HK-2 (cell line): ENCODE measurements at regions not wholly inside any gene's neighbourhood (a gene's known extent, or its start where the extent isn't known, plus 50 kb on each side); places are given as distances from the start of the nearest gene placed in this dataset.
"Not testable (repeated sequence)": the region's sequence is repeated elsewhere in the genome, so short reads cannot be mapped to it uniquely, and the experiment has no call there.

Experiments
- DNase-seq: peaks from one replicate; pipeline ENCODE4 v3.0.0-alpha.2; 2018; ENCODE audit not compliant: unreplicated experiment

DNA sequence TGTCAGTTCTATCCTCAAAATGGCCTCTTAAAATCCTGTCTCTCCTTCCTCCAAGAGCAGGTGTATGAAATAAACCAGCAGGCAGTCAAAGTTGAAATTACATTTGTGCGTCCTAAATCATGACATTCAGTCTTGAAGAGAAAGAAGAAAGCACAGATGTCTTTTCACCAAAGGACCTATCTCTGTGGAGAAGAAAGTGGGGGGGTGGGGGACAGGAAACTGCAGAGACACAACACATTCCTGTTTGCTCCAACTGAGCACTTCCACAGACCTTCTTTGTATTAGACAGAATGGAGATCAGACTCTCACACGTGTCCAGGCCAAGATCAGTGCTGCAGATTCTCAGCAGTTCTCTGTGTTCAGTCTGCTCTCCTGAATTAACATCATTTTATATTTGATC, 471.9 kb upstream of the RGMB start:
- DNase-seq, result no peak

DNA sequence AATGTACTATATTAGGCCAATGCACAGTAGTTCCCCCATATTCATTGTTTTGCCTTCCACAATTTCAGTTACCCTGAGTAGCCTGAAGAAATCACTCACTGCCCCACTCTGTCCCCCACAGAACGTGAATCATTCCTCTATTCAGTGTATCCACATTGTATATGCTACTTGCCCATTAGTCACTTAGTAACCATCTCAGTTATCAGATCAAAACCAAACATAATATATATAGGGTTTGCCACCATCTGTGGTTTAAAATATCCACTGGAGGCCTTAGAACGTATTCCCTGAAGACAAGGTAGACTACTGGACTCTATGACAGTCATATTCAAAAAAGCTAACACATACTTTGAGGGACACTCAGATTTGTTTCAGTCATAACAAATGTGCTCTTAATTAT, 465.7 kb upstream of the RGMB start:
- DNase-seq, result no peak

DNA sequence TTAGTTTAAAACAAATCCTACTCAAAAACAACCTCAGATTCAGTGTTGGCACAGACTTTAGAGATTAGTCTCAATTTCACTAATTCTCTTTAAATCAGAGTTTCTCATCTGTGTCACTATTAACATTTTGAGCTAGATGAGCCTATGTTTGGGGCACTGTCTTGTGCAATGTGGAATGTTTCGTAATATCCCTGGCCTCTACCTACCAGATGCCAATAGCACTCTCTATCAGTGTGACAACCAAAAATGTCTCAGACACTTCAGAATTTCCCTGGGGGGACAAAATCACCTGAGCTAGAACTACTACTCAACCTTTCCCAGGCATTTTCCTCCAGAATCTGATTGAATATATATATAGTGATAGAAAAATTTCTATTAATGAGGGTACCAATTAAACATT, 465.2 kb upstream of the RGMB start:
- no peak for DNase-seq

DNA sequence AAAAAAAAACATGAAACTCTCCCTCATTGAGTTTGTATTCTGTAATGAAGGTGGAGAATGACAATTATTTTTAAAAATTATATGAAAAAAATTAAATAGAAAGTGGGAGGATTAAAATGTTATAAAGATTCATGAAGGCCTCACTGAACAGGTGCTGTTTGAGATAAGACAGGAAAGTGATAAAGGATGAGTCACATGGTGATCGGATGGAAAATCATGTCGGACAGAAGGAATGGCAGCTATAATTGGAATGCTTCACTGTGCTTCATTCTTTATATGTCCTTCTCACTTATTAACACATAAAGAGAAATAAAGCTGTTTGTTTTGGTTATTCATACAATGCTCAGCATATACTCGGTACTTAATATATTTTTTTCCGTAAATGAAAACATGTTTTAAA, 464.5 kb upstream of the RGMB start:
- no peak for DNase-seq

DNA sequence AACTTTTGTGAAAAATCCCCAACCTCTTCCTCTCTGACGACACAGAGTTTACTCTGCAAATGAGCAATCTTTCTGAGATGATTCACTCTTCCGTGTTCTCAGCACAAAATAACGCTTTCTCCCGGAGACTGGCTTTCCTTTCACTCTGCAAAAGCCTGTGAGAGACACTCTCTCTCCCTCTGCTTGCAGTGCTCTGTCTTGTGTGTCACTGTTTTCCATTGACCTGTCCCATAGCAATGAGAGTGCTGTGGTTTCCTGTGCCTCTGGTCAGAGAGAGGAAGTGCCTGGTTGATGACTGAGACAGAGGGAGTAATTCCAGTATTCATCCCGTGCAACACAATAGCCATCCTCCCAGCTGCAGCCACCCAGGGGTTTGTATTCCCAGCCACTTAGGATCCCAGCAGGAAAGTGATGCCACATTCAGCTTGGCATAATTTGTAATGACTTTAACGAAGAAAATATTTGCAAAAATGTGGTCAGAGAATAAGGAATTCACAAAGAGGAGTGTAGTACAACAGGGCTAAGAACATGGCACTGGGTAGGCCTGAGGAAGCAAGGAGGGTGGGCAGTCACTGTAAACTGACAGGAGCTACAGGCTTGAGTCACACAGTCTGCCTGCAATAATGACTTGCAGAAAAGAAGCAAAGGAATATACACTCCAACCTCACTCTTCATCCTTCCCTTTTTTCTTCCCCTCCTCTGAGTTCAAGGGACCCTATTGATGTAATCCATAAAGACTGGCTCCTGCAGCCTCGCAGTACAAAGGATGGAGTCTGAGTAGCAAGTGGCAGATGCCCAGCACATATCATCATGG, 463.5 kb upstream of the RGMB start:
- DNase-seq, result peak; percentile 64

DNA sequence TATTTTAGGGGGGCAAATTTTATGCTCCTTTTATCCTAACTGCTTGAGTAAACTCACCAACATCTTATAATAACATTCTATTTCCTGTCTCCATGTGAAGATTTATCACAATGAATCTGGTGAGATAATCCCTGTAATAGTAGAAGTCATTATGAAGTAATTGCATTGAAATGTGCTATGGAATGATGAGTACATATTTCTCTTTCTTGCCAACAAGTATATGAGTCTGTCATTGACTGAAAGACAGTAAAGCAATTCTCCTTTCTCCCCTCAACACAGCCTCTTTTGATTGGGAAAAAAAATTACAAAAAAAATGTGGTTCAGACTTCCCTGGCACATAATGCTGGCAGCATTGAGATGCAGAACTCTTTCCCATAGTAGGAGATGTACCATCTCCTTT, 459.2 kb upstream of the RGMB start:
- DNase-seq, result no peak

DNA sequence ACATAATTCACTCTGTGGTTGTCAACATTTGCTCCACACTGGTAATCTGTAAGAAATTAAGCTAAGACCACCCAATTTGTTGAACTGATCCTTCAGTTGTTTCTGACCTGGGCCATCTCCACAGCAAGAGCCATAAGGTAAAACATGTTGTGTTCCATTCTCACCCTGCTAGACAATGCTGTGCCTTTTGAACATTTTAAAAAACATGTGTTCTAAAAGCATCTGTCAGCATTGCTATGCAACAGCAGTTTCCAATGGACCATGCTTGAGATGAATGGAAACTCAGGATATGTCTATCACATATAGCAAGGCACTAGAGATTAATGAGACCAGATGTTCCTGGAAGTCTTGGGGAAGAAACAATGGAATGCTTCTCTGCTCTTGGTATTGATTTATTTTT, 455.1 kb upstream of the RGMB start:
- no peak for DNase-seq

DNA sequence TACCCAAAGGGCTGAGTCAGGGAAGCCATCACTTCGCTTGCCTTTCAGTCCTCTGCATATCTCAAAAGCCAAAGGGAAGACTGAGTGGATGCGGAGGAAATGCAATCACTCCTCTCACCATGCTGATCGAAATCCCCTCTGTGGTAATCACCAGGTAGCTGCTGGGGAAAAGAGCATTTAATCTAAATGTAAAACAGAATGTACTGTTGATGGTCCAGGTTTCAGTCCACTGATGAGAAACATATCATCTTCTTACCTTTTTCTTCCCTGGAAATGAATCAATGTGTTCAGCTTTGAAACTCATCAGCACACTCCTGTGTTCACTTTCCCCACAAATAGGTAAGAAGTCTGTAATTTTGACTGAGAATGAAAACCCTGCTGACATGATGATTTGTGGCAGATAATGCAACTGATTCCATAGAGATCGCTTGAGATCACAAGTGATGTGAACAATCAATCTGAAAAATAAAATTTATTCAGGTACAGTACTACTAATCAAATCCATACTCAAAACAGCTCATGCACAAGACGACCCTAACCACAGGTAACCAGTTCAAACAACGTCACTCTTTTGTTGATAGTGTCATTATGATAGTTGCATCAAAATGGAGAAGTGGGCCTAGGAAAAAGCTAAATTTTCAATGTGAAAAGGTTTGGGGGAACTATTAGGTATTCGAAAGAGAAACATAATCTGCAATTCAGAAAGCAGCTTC, 454.0 kb upstream of the RGMB start:
- DNase-seq, result no peak

DNA sequence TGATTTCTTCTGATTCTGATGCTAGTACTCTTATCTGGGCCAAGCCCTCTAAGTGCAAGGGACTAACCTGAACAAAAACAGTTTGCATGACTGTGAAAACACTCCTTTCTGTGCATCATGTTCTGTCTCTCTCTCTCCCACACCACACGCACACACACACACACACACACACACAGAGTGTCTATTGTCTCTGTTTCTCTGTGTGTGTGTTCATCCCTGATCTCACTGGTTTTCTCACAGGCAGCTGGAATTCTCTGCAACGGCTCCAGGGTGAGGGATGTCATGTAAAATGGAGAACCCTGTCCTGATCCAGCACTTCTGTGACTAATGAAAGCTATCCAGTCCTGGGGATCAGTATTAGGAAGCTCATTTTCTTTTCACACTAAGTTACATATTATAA, 453.1 kb upstream of the RGMB start:
- DNase-seq, result no peak

DNA sequence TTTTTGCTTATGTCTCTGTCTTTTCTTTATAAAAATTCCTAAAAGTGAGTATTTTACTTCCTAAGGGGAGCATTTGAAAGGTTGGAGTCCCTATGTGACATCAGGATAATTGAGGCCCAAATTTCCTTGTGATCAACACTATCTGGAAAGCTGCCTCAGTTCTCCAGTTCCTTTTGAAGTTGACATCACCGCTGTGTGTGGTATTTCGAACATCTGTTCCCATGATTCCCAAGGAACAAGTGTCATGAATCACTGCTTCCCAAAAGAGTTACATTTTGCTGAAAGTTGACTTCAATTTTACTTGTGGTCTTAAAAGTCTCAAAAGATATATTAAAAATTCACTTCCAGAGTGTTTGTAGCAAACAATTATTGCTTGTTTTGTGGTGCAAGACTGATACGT, 452.1 kb upstream of the RGMB start:
- DNase-seq, result no peak

DNA sequence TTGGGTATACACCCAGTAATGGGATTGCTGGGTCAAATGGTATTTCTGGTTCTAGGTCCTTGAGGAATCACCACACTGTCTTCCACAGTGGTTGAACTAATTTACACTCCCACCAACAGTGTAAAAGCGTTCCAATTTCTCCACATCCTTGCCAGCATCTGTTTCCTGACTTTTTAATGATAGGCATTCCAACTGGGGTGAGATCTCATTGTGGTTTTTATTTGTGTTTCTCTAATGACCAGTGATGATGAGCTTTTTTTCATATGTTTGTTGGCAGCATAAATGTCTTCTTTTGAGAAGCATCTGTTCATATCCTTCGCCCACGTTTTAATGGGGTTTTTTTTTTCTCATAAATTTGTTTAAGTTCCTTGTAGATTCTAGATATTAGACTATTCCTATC, 448.3 kb upstream of the RGMB start:
- not testable (repeated sequence) for DNase-seq

DNA sequence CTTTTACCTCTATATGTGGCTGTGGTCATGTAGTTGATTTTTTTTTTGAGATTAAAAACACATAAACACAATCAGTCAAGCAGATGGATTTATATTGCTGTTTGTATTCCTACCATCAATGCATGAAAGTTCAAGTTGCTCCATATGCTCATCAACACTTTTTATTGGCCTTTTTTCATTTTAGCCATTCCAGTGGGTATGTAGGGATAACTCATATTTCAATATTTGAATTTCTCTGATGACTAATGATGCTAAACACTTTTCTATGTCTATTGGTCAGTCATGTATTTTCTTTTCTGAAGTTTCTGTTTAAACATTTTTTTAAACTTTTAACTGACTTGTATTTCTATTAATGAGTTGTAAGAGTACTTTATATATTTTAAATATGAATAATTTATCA, 445.4 kb upstream of the RGMB start:
- DNase-seq, result no peak

DNA sequence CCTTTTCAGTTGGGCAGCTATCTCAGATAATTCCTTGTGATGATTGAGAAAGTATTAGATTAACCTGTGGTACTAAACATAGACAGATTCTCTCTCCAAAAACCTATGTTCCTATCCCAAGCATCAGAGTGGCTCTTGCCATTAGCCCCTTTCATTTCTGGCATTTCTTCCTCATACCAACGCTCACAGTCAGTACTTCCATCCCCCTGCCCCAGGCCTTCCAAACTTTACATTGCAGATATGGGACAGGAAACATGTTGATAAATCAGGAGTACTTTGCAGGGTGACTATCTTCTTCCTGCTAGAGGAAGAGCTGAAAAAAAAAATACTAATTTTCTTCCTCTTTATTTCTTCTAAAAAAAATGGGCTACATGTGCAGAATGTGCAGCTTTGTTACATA, 442.6 kb upstream of the RGMB start:
- DNase-seq, result no peak

DNA sequence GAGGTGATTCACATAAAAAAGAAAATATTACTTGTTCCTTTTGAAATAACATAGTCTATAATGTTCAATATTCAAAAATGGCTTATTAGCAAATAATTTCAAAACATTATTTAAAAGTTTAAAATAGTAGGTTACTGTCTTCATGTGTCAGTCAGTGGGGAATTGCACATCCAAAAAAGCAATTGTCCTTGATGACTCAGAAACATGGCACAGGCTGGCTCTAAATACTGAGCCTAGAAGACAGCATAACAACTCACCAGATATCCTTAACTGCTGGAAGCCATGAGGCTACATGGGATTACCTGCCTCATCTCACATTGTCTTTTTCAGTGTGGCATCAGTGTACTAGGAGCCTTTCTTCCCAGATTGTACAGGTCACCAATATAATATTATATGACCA, 439.5 kb upstream of the RGMB start:
- no peak for DNase-seq

DNA sequence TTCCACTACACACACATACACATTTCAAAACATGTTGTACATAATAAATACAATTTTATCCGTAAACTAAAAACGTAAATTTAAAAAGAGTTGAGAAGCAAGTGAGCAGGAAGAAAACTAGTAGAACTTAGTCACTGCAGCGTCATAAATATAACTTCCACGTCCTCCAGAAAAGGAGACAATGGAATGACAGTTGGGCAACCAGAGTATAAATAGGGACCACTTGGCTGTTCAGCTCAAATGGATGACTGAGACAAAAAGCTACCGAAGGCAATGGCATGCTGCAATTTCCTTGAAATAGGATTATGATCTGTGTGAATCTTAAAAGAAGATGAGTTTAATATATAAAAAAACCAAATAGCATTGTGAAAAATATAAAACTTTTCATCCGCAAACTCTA, 438.5 kb upstream of the RGMB start:
- DNase-seq, result no peak

DNA sequence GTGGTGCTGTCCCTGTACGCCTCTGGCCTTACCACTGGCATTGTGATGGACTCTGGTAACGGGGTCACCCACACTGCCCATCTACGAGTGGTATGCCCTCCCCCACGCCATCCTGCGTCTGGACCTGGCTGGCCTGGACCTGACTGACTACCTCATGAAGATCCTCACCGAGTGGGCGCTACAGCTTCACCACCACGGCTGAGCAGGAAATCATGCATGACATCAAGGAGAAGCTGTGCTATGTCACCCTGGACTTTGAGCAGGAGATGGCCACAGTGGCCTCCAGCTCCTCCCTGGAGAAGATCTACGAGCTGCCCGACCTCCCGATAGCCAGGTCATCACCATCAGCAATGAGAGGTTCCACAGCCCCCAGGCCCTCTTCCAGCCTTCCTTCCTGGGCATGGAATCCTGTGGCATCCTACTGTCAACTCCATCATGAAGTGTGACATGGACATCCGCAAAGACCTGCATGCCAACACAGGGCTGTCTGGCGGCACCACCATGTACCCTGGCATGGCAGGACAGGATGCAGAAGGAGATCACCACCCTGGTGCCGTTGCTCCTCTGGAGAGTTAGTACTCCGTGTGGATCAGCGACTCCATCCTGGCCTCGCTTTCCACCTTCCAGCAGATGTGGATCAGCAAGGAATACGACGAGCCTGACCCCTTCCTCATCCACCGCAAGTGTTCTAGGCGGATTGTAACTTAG, 434.2 kb upstream of the RGMB start:
- DNase-seq, result no peak

DNA sequence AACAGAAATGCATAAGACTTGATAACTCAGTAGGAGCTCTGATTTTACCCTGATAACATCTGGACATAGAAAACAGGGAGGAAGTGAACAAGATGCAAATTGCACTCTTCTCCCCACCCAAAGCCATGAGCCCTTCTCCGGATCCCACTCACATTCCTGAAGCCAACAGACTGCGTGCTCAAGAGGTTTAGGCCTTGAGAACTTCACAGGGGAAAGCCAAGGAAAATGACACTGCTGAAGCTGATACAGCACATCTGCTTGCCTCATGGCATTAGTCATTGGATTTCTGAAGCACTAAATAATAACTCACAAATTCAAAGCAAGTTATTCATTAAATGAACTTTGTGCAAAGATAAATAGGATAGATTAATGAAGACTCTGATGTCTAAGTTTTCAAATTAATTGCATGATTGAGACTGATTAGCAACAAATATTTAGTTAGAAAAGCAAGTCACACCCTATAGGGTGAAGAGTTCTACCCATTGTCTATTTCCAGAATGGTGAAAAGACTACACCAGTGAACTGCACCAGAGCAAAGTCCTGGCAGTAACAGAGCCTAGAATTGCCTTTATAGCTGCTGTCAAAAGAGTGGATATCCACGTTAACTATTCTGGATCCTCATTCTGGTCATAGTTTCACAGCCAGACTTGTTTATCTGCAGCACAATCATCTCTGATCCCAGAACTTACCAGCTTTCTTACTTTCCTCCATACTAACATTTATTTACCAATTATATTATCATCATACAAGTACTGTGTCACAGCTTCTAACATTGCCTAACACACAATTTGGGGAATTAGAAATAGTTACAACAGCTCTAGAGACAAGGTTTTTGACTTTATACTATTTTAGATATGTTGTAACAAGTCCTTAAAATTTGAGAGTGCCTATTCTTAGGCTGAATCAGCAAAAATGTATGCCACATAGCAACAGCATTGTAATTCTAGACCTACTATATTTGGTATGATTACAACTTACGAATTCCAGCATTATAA, 432.1 kb upstream of the RGMB start:
- DNase-seq, result peak; percentile 4

DNA sequence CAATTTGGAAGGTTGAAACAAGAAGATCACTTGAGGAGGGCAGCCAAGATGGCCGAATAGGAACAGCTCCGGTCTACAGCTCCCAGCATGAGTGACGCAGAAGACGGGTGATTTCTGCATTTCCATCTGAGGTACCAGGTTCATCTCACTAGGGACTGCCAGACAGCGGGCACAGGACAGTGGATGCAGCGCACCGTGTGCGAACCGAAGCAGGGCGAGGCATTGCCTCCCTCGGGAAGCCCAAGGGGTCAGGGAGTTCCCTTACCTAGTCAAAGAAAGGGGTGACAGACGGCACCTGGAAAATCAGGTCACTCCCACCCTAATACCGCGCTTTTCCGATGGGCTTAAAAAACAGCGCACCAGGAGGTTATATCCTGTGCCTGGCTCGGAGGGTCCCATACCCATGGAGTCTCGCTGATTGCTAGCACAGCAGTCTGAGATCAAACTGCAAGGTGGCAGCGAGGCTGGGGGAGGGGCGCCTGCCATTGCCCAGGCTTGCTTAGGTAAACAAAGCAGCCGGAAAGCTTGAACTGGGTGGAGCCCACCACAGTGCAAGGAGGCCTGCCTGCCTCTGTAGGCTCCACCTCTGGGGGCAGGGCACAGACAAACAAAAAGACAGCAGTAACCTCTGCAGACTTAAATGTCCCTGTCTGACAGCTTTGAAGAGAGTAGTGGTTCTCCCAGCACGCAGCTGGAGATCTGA, 430.4 kb upstream of the RGMB start:
- not testable (repeated sequence) for DNase-seq

DNA sequence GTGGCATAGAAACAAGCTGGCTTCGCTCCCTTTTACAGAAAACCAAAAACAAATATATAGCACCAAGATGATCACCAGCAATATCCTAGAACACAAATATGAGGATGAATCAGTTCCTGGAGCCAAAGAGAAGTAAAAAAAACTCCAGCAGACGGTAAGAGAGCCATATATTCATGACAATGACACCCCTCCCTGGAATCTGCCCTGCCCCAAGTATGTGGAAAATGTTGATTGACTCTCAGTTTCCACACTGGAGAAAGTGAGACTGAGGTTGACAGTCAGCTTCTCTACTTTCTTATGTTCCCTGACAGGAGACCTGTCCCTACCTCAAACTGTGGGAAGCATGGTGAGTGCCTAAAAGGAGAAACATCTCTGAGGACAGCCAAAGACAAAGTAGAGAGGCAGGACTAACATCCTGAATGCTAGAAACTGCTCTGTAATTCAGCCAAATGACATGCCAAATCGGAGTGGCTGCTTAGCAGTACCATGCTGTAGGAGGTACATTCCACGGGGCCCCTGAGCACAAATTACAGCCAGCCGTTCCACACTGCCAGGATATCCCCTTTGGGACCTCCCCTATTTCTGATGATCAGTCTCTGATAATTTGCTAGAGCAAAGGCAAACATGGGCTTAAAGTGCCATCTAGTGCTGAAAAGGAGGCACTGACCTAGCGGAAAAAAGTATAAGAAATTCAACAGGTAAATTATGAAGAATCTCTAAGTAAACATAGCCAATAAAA, 424.0 kb upstream of the RGMB start:
- peak; percentile 5 for DNase-seq

DNA sequence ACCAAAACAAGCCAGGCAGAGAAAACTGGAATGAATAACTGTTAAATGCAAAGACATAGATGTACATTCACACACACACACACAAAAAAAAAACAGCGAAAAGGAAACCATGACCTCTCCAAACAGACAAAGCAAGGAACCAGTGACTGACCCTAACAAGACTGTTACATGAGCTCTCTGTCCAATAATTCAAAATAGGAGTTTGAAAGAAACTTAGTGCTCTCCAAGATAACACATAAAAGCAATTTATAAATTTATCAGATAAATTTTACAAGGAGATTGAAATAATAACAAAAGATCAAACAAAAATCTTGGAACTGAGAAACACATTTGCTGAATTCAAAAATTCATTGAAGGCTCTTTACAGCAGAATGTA, 423.5 kb upstream of the RGMB start:
- no peak for DNase-seq
